CD4-positive, alpha-beta memory T cell (primary cell): ENCODE measurements at regions not wholly inside any gene's neighbourhood (a gene's known extent, or its start where the extent isn't known, plus 50 kb on each side); places are given as distances from the start of the nearest gene placed in this dataset.

Experiments
- CTCF ChIA-PET: fragments of 350-600 bp; sonication (Branson Sonifier 250); formaldehyde crosslinking; loops from one replicate; lab custom pipeline; 2021; ENCODE audit warnings: inconsistent platforms; ENCODE audit not compliant: partially characterized antibody; lab: Charles Lee
- POLR2A ChIA-PET: fragments of 350-600 bp; sonication (Branson Sonifier 250); formaldehyde crosslinking; loops from one replicate; lab custom pipeline; 2021; ENCODE audit not compliant: partially characterized antibody; lab: Charles Lee
- DNase-seq, 5 donors: peaks; one replicate each; pipeline versions ENCODE4 v3.0.0 to v3.0.0-alpha.2; 2020 to 2022; ENCODE audit warnings: mixed read lengths in 1 of 5
- H3K27ac ChIP-seq: one replicate; pipeline ENCODE4 v1.7.0; 2013; ENCODE audit warnings: low read depth, low read length
- H3K27me3 ChIP-seq: 2 replicates; pipeline ENCODE4 v1.7.0; 2013; ENCODE audit warnings: mild to moderate bottlenecking, low read length, moderate library complexity; ENCODE audit not compliant: insufficient read depth
- H3K36me3 ChIP-seq: 2 replicates; pipeline ENCODE4 v1.7.0; 2013; ENCODE audit warnings: mild to moderate bottlenecking, low read length, moderate library complexity; ENCODE audit not compliant: insufficient read depth
- H3K4me1 ChIP-seq: 2 replicates; pipeline ENCODE4 v1.7.0; 2013; ENCODE audit warnings: mild to moderate bottlenecking, low read length, moderate library complexity; ENCODE audit not compliant: insufficient read depth
- H3K4me3 ChIP-seq, 2 donors: one replicate each; pipeline ENCODE4 v1.7.0; 2013; ENCODE audit warnings: low read length in 2 of 2, mild to moderate bottlenecking in 1 of 2
- H3K9me3 ChIP-seq, 2 donors: one replicate each; pipeline ENCODE4 v1.7.0; 2013; ENCODE audit warnings: low read length in 2 of 2, control low read depth in 1 of 2; ENCODE audit not compliant: control insufficient read depth in 1 of 2
- H3K27ac Mint-ChIP-seq, 7 donors: one replicate each; pipeline ENCODE4 v1.8.0; 2020 to 2021; ENCODE audit warnings: mixed read lengths in 7 of 7, mild to moderate bottlenecking in 6 of 7, inconsistent platforms in 3 of 7, moderate library complexity in 3 of 7
- H3K27me3 Mint-ChIP-seq, 2 donors: one replicate each; pipeline ENCODE4 v1.8.0; 2020 to 2021; ENCODE audit warnings: mixed read lengths in 2 of 2
- H3K36me3 Mint-ChIP-seq, 2 donors: one replicate each; pipeline ENCODE4 v1.8.0; 2020 to 2021; ENCODE audit warnings: mixed read lengths in 2 of 2, inconsistent platforms in 1 of 2, mild to moderate bottlenecking in 1 of 2
- H3K4me1 Mint-ChIP-seq, 4 donors: one replicate each; pipeline ENCODE4 v1.8.0; 2020 to 2021; ENCODE audit warnings: mixed read lengths in 4 of 4, mild to moderate bottlenecking in 1 of 4
- H3K4me3 Mint-ChIP-seq, 8 donors: one replicate each; pipeline ENCODE4 v1.8.0; 2020 to 2021; ENCODE audit warnings: mixed read lengths in 8 of 8, mild to moderate bottlenecking in 7 of 8, moderate library complexity in 6 of 8, inconsistent platforms in 3 of 8
- H3K9me3 Mint-ChIP-seq, 8 donors: one replicate each; pipeline ENCODE4 v1.8.0; 2020 to 2021; ENCODE audit warnings: mixed read lengths in 8 of 8, mild to moderate bottlenecking in 5 of 8, inconsistent platforms in 3 of 8, moderate library complexity in 1 of 8
- intact Hi-C: fragments of 100-400 bp; cut with micrococcal nuclease; formaldehyde crosslinking; loops from one replicate; pipeline ENCODE4 v1.15.1; 2023

DNA sequence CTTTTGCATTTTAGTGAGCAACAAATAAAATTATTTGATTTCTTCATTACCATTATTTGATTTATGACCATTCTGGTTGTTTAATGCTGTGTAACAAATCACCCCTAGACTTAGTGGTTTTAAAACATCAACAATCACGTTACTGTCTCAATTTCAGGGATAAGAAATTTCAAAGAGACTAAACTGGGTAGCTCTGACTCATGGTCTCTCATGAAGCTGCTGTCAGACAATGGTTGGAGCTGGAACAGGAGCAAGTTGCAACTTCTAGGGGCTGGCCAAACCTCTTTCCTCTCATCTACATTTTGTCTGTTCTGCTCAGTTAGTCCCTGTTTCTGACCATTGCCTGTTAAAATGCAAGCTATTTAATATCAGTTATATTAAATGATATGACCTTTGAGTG, 517.0 kb downstream of the KCNH5 start:
- Mint-ChIP-seq H3K36me3 (no peaks in the 10 kb centered on the region), H3K4me1 (no peaks in the 10 kb centered on the region), H3K4me3 (no peak overlapping the region), H3K9me3 (peaks cover 0 to 12% (median 6%) of the 10 kb centered on the region in 8 donors), H3K27me3 (no peaks in the 10 kb centered on the region), H3K27ac (no peak overlapping the region)
- CTCF ChIA-PET, result no interaction called here
- intact Hi-C loops, result no loop called here
- DNase-seq, result no peak
- Histone ChIP-seq H3K27me3 (no peaks in the 10 kb centered on the region), H3K4me1 (no peaks in the 10 kb centered on the region), H3K36me3 (no peaks in the 10 kb centered on the region), H3K27ac (no peak overlapping the region), H3K9me3 (no peaks in the 10 kb centered on the region), H3K4me3 (no peak overlapping the region)
- POLR2A ChIA-PET, result no interaction called here

DNA sequence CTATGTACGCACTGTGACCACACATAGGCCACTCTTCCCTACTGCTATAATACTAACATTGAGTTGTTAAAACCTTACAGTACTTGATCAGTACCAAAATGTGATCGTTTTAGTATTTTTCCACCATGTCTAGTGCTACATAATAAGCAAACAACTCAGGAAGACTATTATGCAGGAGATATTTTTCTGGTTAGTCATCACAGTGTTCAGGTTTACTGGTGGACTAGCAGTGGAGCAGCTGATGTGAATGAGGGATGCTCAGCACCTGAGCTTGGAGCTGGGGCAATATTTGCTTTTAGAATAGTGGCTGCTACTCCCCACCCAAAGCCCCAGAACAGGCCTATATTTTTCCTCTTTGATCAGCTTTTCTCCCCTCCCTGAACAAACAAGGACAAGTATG, 513.1 kb downstream of the KCNH5 start:
- Mint-ChIP-seq H3K4me3 (no peak overlapping the region), H3K4me1 (no peaks in the 10 kb centered on the region), H3K27me3 (no peaks in the 10 kb centered on the region), H3K36me3 (no peaks in the 10 kb centered on the region), H3K9me3 (peaks cover 0 to 10% (median 4%) of the 10 kb centered on the region in 8 donors), H3K27ac (no peak overlapping the region)
- ChIA-PET POLR2A (no interaction called here), CTCF (no interaction called here)
- Histone ChIP-seq H3K27ac (no peak overlapping the region), H3K36me3 (no peaks in the 10 kb centered on the region), H3K4me3 (no peak overlapping the region), H3K4me1 (no peaks in the 10 kb centered on the region), H3K27me3 (no peaks in the 10 kb centered on the region), H3K9me3 (no peaks in the 10 kb centered on the region)
- no peak for DNase-seq
- intact Hi-C loops, result no loop called here

DNA sequence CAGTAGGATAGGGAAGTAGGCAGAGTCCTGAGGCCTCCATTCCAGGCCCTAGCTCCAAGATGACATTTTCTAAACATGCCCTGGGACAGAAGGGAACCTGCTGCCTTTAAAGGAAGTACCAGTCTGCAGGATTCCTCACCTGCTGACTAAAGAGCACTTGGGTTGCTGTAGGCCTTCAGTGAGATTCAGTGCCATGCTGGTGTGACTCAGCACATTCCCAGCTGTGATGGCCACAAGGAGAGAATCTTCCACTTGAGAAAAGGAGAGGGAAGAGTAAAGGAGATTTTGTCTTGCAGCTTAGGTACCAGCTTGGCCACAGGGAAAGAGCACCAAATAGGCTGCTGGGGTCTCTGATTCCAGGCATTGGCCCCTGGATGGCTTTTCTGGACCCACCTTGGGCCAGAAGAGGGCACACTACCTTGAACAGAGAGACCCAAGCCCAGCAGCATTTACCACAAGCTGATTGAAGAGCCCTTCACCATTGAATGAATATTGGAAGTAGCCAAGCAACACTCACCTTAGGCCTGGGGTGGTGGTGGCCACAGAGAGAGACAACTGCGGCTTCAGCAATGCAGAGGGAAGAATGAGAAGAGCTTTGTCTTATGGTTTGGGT, 498.3 kb downstream of the KCNH5 start:
- no peaks in the 10 kb centered on the region for H3K27me3 Mint-ChIP-seq
- H3K4me1 ChIP-seq, result no peaks in the 10 kb centered on the region
- no peak overlapping the region for H3K27ac Mint-ChIP-seq
- H3K27me3 ChIP-seq, result no peaks in the 10 kb centered on the region
- H3K4me3 ChIP-seq, result no peak overlapping the region
- no peak overlapping the region for H3K4me3 Mint-ChIP-seq
- H3K4me1 Mint-ChIP-seq, result no peaks in the 10 kb centered on the region
- H3K36me3 ChIP-seq, result no peaks in the 10 kb centered on the region
- intact Hi-C loops, result no loop called here
- ChIA-PET POLR2A (no interaction called here), CTCF (no interaction called here)
- DNase-seq, result no peak
- H3K9me3 Mint-ChIP-seq, result peaks cover 0 to 26% (median 16%) of the 10 kb centered on the region in 8 donors
- peaks cover 0 to 9% of the 10 kb centered on the region in 2 donors for H3K9me3 ChIP-seq
- no peak overlapping the region for H3K27ac ChIP-seq
- no peaks in the 10 kb centered on the region for H3K36me3 Mint-ChIP-seq

DNA sequence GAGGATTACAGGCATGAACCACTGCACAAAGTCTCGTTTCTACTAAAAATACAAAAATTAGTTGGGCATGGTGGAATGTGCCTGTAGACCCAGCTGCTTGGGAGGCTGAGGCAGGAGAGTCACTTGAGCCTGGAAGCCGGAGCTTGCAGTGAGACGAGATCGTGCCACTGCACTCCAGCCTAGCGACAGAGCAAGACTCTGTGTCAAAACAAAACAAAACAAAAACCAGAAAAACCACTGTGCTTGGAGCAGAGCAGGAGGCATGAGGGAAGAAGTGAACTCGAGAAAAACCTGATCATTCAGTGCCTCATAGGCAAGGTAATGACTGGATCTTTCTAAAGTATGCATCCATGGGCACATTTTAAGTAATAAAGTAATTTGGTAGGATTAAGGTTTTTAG, 487.8 kb downstream of the KCNH5 start:
- Histone ChIP-seq H3K4me1 (no peaks in the 10 kb centered on the region), H3K27me3 (no peaks in the 10 kb centered on the region), H3K4me3 (no peak overlapping the region), H3K27ac (no peak overlapping the region), H3K36me3 (no peaks in the 10 kb centered on the region), H3K9me3 (no peaks in the 10 kb centered on the region)
- H3K36me3 Mint-ChIP-seq, result no peaks in the 10 kb centered on the region
- no peak for DNase-seq
- intact Hi-C loops, result no loop called here
- H3K27ac Mint-ChIP-seq, result no peak overlapping the region
- H3K9me3 Mint-ChIP-seq, result peaks cover 0 to 9% (median 2%) of the 10 kb centered on the region in 8 donors
- no peaks in the 10 kb centered on the region for H3K27me3 Mint-ChIP-seq
- POLR2A ChIA-PET, result no interaction called here
- H3K4me3 Mint-ChIP-seq, result no peak overlapping the region
- CTCF ChIA-PET, result no interaction called here
- no peaks in the 10 kb centered on the region for H3K4me1 Mint-ChIP-seq

GRCh38 chr14:62558451-62558850, 486.8 kb downstream of the KCNH5 start:
- Mint-ChIP-seq H3K4me3 (no peak overlapping the region), H3K36me3 (no peaks in the 10 kb centered on the region), H3K9me3 (peaks cover 0 to 11% (median 0%) of the 10 kb centered on the region in 8 donors), H3K4me1 (no peaks in the 10 kb centered on the region), H3K27ac (no peak overlapping the region), H3K27me3 (no peaks in the 10 kb centered on the region)
- no peaks in the 10 kb centered on the region for H3K36me3 ChIP-seq
- H3K4me1 ChIP-seq, result no peaks in the 10 kb centered on the region
- CTCF ChIA-PET, result no interaction called here
- H3K27ac ChIP-seq, result no peak overlapping the region
- no peak for DNase-seq
- H3K9me3 ChIP-seq, result no peaks in the 10 kb centered on the region
- H3K4me3 ChIP-seq, result no peak overlapping the region
- intact Hi-C loops, result no loop called here
- POLR2A ChIA-PET, result no interaction called here
- H3K27me3 ChIP-seq, result no peaks in the 10 kb centered on the region

GRCh38 chr14:62585247-62585646, 460.0 kb downstream of the KCNH5 start:
- no peaks in the 10 kb centered on the region for H3K36me3 ChIP-seq
- intact Hi-C loops, result no loop called here
- H3K9me3 ChIP-seq, result no peaks in the 10 kb centered on the region
- no peak overlapping the region for H3K4me3 ChIP-seq
- POLR2A ChIA-PET, result no interaction called here
- H3K27me3 ChIP-seq, result no peaks in the 10 kb centered on the region
- H3K4me1 Mint-ChIP-seq, result no peaks in the 10 kb centered on the region
- CTCF ChIA-PET, result interaction anchor here (0.6 kb wide), 1 partner anchor 237 kb away, joined by 3 read pairs; no protein-coding TSS in a partner anchor
- no peak overlapping the region for H3K27ac Mint-ChIP-seq
- no peak for DNase-seq
- no peak overlapping the region for H3K27ac ChIP-seq
- H3K36me3 Mint-ChIP-seq, result no peaks in the 10 kb centered on the region
- H3K9me3 Mint-ChIP-seq, result peaks cover 0 to 5% (median 2%) of the 10 kb centered on the region in 8 donors
- no peak overlapping the region for H3K4me3 Mint-ChIP-seq
- H3K4me1 ChIP-seq, result no peaks in the 10 kb centered on the region
- no peaks in the 10 kb centered on the region for H3K27me3 Mint-ChIP-seq

GRCh38 chr14:62592877-62593276, 452.4 kb downstream of the KCNH5 start:
- Mint-ChIP-seq H3K4me3 (no peak overlapping the region), H3K27ac (no peak overlapping the region)

More at GRCh38 chr14:62592877-62593276, 452.4 kb downstream of the KCNH5 start:
- Mint-ChIP-seq H3K27me3 (no peaks in the 10 kb centered on the region), H3K4me1 (no peaks in the 10 kb centered on the region), H3K9me3 (peaks cover 0 to 19% (median 10%) of the 10 kb centered on the region in 8 donors), H3K36me3 (peaks cover 0 to 1% of the 10 kb centered on the region in 2 donors)
- H3K27ac ChIP-seq, result no peak overlapping the region
- intact Hi-C loops, result no loop called here
- POLR2A ChIA-PET, result no interaction called here
- no peak overlapping the region for H3K4me3 ChIP-seq
- no peak for DNase-seq
- no peaks in the 10 kb centered on the region for H3K36me3 ChIP-seq
- no peaks in the 10 kb centered on the region for H3K9me3 ChIP-seq
- H3K4me1 ChIP-seq, result no peaks in the 10 kb centered on the region
- no peaks in the 10 kb centered on the region for H3K27me3 ChIP-seq
- CTCF ChIA-PET, result no interaction called here
